ENCODE measurements at regions not wholly inside any gene's neighbourhood (a gene's known extent, or its start where the extent isn't known, plus 50 kb on each side); places are given as distances from the start of the nearest gene placed in this dataset.
"Not testable (repeated sequence)": the region's sequence is repeated elsewhere in the genome, so short reads cannot be mapped to it uniquely, and the experiment has no call there.

DNA sequence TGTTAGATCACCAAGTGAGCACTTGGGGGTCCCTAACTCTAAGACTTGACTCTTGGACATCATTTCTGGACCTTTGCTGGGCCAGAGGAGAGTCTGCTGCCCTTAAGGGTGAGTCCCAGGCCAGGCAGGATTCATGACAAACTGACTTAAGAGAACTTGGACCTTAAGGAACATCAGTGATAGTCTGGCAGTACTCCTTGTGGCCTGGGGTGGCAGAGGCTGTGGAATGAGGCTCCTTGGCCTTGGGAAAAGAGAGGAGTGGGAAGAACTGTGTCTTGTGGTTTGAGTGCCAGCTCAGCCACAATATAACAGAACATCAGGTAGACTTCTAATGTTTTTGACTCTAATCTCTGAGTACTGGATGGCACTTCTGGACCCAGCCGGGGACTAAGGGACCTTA is 478.7 kb downstream of the MEI4 start:
- Mint-ChIP-seq H3K27ac (no peak overlapping the region), H3K9me3 (peaks cover 11 to 62% (median 38%) of the 10 kb centered on the region in 6 donors), H3K36me3 (peaks cover 0 to 4% (median 0%) of the 10 kb centered on the region in 3 donors), H3K4me3 (no peak overlapping the region), H3K27me3 (ENCODE audit: low read depth in 3 of 3) (no peaks in the 10 kb centered on the region), H3K4me1 (no peaks in the 10 kb centered on the region)
- DNase-seq, result no peak

DNA sequence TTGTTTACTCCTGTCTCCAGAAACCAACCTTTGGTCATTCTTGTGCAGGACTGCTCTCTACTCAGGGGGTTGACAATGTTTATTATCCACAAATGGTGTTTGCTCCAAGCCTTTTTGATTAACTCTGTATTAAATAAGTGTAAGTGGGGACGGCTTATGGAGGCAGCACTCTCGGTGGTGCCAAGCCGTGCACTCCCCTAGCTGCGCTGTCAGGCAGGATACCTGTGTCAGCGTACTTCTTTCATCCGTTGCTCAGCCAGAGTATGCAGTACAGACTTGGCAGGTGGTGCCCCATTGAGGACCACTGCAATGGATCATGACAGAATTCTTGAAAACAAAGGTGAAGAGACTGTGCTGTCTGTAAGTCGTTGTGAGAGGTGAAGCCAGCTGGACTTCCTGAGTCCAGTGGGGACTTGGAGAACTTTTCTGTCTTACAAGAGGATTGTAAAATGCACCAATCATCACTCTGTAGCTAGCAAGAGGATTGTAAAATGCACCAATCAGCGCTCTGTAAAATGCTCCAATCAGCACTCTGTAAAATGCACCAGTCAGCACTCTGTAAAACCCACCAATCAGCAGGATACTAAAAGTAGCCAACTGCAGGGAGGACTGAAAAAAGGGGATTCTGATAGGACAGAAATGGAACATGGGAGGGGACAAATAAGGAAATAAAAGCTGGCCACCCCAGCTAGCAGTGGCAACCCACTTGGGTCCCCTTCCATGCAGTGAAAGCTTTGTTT is 480.0 kb downstream of the MEI4 start:
- Mint-ChIP-seq H3K27ac (no peak overlapping the region), H3K4me1 (no peaks in the 10 kb centered on the region), H3K4me3 (no peak overlapping the region), H3K36me3 (no peaks in the 10 kb centered on the region), H3K9me3 (peaks cover 13 to 65% (median 39%) of the 10 kb centered on the region in 6 donors), H3K27me3 (ENCODE audit: low read depth in 3 of 3) (no peaks in the 10 kb centered on the region)
- no peak for DNase-seq

DNA sequence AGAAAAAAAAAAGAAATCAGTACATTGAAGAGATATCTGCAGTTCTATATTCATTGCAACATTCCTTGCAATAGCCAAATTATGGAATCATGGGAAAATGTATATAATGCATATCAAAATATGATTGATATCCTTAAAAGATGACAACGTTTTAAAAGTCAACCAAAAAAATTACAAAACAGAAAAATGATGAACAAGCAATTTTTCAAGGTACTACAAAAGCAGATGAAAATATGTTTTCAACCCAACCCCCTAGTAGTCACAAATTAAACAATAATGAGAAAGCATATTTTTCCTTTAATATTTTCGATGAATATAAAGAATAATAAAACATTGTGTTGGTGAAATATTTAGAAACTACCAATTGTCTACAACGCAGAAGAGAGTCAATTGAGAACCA is 497.6 kb downstream of the MEI4 start:
- Mint-ChIP-seq H3K9me3 (peaks cover 7 to 38% (median 21%) of the 10 kb centered on the region in 6 donors), H3K4me1 (no peaks in the 10 kb centered on the region), H3K27ac (no peak overlapping the region), H3K36me3 (no peaks in the 10 kb centered on the region), H3K27me3 (ENCODE audit: low read depth in 3 of 3) (no peaks in the 10 kb centered on the region), H3K4me3 (no peak overlapping the region)
- no peak for DNase-seq

DNA sequence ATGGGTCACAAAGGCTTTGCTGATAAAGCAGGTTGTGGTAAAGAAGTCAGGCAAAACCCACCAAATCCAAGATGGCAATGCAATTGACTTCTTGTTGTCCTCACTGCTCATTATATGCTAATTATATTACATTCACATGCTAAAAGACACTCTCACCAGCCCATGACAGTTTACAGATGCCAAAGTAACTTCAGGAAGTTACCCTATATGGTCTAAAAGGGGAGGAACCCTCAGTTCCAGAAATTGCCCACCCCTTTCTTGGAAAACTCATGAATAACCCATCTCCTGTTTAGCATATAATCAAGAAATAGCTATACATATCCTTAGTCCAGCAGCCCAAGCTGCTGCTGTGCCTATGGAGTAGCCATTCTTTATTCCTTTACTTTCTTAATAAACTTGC is 501.1 kb downstream of the MEI4 start:
- Mint-ChIP-seq H3K36me3 (no peaks in the 10 kb centered on the region), H3K4me3 (no peak overlapping the region), H3K27ac (no peak overlapping the region), H3K9me3 (peaks cover 3 to 44% (median 20%) of the 10 kb centered on the region in 6 donors), H3K4me1 (no peaks in the 10 kb centered on the region), H3K27me3 (ENCODE audit: low read depth in 3 of 3) (no peaks in the 10 kb centered on the region)
- no peak for DNase-seq

DNA sequence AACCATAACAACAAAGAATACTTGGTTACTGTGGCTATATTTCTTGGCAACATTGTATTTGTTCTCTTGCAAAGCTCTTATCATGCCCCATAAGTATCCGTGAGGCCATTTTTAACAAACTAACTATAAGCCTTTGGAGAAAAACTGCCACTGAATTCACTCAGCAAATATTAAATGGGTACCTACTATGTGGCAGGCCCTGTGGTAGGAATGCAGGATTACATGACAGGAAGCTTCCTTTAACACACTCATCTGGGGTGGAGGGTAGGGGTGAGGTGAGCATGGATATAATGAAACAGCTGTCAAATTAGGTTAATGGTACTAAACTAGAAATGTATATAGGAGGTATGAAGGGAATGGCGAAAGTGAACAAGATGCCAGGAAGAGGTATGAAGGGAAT is 504.8 kb downstream of the MEI4 start:
- Mint-ChIP-seq H3K36me3 (no peaks in the 10 kb centered on the region), H3K27ac (no peak overlapping the region), H3K4me3 (no peak overlapping the region), H3K27me3 (ENCODE audit: low read depth in 3 of 3) (no peaks in the 10 kb centered on the region), H3K9me3 (peaks cover 2 to 37% (median 17%) of the 10 kb centered on the region in 6 donors), H3K4me1 (no peaks in the 10 kb centered on the region)
- no peak for DNase-seq

DNA sequence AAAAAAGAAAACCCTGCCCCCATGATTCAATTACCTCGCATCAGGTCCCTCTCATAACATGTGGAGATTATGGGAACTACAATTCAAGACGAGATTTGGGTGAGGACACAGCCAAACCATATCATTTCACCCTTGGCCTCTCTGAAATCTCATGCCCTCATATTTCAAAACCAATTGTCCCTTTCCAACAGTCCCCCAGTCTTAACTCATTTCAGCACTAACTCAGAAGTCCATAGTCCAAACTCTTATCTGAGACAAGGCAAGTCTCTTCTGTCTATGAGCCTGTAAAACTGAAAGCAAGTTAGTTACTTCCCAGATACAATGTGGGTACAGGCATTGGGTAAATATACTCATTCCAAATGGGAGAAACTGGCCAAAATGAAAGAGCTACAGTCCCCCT is 536.1 kb downstream of the MEI4 start:
- H3K27me3 Mint-ChIP-seq (ENCODE audit: low read depth in 3 of 3), result peaks cover 0 to 4% (median 0%) of the 10 kb centered on the region in 3 donors
- no peak overlapping the region for H3K27ac Mint-ChIP-seq
- no peaks in the 10 kb centered on the region for H3K36me3 Mint-ChIP-seq
- no peak for DNase-seq
- H3K9me3 Mint-ChIP-seq, result peaks cover 10 to 72% (median 30%) of the 10 kb centered on the region in 6 donors
- H3K4me1 Mint-ChIP-seq, result no peaks in the 10 kb centered on the region
- no peak overlapping the region for H3K4me3 Mint-ChIP-seq

DNA sequence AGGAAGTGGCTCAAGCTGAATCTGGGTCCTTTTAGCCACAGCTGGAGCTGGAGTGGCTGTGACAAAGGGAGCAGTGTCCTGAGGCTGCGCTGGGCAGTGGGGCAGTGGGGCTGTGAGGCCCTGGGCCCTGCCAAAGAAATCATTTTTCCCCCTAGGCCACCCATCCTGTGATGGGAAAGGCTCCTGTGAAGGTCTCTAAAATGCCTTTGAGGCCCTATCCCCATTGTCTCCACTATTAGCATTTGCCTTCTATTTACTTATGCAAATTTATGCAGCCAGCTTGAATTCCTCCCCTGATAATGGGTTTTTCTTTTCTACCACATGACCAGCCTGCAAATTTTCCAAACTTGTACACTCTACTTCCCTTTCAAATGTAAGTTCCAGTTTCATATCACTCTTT is 539.2 kb downstream of the MEI4 start:
- Mint-ChIP-seq H3K27ac (no peak overlapping the region), H3K4me1 (no peaks in the 10 kb centered on the region), H3K4me3 (no peak overlapping the region), H3K36me3 (no peaks in the 10 kb centered on the region), H3K9me3 (peaks cover 6 to 58% (median 25%) of the 10 kb centered on the region in 6 donors), H3K27me3 (ENCODE audit: low read depth in 3 of 3) (peaks cover 0 to 4% (median 0%) of the 10 kb centered on the region in 3 donors)
- no peak for DNase-seq

DNA sequence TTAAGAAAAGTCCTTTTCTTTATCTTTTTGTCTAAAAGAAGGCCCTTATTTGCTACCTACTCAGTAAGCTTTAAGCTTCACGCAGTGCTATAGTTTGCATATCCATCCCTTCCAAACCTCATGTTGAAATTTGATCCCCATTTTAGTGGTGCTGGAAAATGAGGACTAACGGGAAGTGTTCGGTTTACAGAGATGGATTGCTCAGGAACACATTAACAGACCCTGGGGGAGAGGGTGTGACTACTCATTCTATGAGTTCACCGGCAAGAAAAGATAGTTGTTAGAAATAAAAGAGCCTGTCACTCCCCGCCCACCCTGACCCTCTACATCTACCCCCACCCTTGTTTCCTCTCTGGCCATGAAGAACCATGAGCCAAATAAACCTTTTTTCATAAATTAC is 546.2 kb downstream of the MEI4 start:
- Mint-ChIP-seq H3K27me3 (ENCODE audit: low read depth in 3 of 3) (peaks cover 0 to 2% (median 0%) of the 10 kb centered on the region in 3 donors), H3K27ac (no peak overlapping the region), H3K36me3 (no peaks in the 10 kb centered on the region), H3K9me3 (peaks cover 1 to 29% (median 12%) of the 10 kb centered on the region in 6 donors), H3K4me3 (no peak overlapping the region), H3K4me1 (no peaks in the 10 kb centered on the region)
- no peak for DNase-seq

DNA sequence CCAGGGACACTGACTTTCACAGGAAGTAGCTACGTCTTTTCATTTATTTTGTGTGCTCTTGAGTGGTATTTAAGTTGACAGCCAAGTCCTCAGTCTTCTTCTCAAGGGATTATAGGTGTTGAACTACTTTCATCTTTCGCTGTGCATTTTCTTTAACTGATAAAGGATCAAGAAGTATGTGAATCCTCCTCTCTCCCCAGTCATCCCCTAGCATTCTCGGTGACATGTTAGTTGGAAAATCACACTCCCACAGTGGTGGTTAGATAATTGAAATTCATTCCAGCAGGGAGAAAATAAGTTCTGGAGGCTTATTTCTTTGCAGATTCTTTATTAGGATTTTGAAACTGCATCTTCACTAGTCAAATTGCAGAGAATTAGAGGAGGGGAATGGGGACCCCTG is 569.4 kb downstream of the MEI4 start:
- H3K9me3 Mint-ChIP-seq, result peaks cover 2 to 27% (median 9%) of the 10 kb centered on the region in 6 donors
- no peaks in the 10 kb centered on the region for H3K4me1 Mint-ChIP-seq
- no peak overlapping the region for H3K4me3 Mint-ChIP-seq
- no peaks in the 10 kb centered on the region for H3K36me3 Mint-ChIP-seq
- H3K27me3 Mint-ChIP-seq (ENCODE audit: low read depth in 3 of 3), result peaks cover 0 to 1% (median 0%) of the 10 kb centered on the region in 3 donors
- no peak for DNase-seq
- H3K27ac Mint-ChIP-seq, result no peak overlapping the region

DNA sequence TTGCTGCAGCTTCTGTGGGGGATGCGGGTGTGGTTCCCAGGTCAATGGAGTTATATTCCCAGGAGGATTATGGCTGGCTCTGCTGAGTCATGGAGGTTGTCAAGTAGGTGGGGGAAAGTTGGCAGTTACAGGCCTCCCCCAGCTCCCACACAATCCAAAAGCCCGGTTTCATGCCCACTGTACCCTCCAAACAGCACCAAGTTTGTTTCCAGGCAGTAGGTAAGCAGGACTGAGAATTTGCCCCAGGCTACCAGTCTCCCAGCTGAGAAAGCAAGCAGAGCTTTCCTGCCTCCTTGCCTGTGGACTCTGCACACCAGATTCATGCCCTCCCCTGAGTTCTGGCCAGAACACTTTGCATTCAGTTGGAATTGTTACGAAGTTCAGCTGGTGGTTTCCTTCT is 578.2 kb downstream of the MEI4 start:
- Mint-ChIP-seq H3K27ac (no peak overlapping the region), H3K4me1 (no peaks in the 10 kb centered on the region), H3K9me3 (peaks cover 5 to 35% (median 16%) of the 10 kb centered on the region in 6 donors), H3K36me3 (no peaks in the 10 kb centered on the region), H3K27me3 (ENCODE audit: low read depth in 3 of 3) (no peaks in the 10 kb centered on the region), H3K4me3 (no peak overlapping the region)
- DNase-seq, result no peak

DNA sequence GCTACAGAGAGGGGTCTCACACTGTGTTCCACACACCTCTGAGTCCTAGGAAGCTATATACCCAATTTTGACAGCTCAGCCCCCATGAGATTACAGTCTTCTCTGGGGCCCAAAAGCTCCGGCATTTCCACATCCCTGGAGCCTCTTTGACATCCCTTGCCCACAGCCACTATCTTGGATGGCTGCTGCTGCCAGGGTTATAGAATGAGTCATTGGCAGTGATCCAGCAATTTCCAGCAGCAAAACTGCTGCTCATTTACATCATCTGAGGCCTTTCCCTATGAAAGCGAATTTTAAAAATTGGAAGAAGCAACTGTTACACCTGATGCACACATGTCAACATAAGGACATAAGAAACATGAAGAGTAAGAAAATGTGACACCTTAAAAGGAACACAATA is 590.7 kb downstream of the MEI4 start:
- Mint-ChIP-seq H3K9me3 (peaks cover 6 to 55% (median 24%) of the 10 kb centered on the region in 6 donors), H3K27ac (no peak overlapping the region), H3K4me3 (no peak overlapping the region), H3K27me3 (ENCODE audit: low read depth in 3 of 3) (peaks cover 0 to 2% (median 0%) of the 10 kb centered on the region in 3 donors), H3K4me1 (no peaks in the 10 kb centered on the region), H3K36me3 (no peaks in the 10 kb centered on the region)
- no peak for DNase-seq

DNA sequence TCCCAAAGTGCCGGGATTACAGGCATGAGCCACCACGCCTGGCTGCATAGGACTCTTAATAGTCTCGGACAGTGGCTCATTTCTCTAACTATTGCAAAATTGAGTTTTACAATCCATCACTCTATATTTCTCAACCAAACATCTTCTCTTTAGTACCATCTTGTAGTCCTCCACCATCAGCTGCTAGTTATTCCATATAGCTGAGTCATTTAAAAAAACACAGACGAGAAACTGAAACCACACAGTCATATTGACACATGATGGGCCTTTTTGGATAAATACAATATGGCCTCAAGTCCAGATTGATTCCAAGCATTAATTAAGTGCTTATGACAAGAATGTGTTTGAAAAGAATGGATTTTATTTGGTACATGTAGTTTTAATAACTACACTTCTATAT is 599.1 kb downstream of the MEI4 start:
- H3K9me3 Mint-ChIP-seq, result peaks cover 5 to 41% (median 20%) of the 10 kb centered on the region in 6 donors
- H3K36me3 Mint-ChIP-seq, result no peaks in the 10 kb centered on the region
- no peaks in the 10 kb centered on the region for H3K4me1 Mint-ChIP-seq
- no peak overlapping the region for H3K4me3 Mint-ChIP-seq
- no peak overlapping the region for H3K27ac Mint-ChIP-seq
- DNase-seq, result no peak
- H3K27me3 Mint-ChIP-seq (ENCODE audit: low read depth in 3 of 3), result no peaks in the 10 kb centered on the region

DNA sequence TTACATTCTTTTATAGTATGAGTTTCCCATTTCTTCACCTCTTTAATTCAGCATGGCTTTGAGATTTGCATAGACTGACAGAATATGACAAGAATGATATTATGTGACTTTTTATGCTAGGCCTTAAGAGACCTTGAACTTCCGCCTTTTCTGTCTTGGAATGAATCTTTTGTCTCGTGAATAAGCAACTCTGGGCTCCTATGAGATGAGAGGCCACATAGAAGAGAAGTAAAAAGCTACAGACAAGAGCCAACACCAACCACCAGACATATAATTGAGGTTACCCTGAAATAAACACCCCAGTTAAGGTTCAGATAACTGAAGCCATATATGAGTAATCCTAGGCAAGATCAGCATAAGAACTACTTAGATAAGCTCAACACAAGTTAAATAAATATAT is 600.8 kb downstream of the MEI4 start:
- Mint-ChIP-seq H3K36me3 (no peaks in the 10 kb centered on the region), H3K27me3 (ENCODE audit: low read depth in 3 of 3) (no peaks in the 10 kb centered on the region), H3K27ac (no peak overlapping the region), H3K4me1 (no peaks in the 10 kb centered on the region), H3K9me3 (peaks cover 7 to 38% (median 16%) of the 10 kb centered on the region in 6 donors), H3K4me3 (no peak overlapping the region)
- DNase-seq, result no peak

DNA sequence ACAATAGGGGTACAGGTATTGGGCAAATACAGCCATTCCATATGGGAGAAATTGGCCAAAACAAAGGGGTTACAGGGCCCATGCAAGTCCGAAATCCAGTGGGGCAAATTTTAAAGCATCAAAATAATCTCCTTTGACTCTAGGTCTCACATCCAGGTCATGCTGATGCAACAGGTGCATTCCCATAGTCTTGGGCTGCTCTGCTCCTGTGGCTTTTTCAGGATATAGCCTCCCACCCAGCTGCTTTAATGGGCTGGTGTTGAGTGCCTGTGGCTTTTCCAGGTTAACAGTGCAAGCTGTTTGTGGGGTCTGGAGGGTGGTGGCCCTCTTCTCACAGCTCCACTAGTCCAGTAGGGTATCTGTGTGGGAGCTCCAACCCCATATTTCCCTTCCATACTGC is 607.1 kb downstream of the MEI4 start:
- no peak overlapping the region for H3K27ac Mint-ChIP-seq
- H3K4me3 Mint-ChIP-seq, result no peak overlapping the region
- no peaks in the 10 kb centered on the region for H3K36me3 Mint-ChIP-seq
- peaks cover 0 to 3% (median 0%) of the 10 kb centered on the region in 3 donors for H3K27me3 Mint-ChIP-seq (ENCODE audit: low read depth in 3 of 3)
- no peaks in the 10 kb centered on the region for H3K4me1 Mint-ChIP-seq
- DNase-seq, result no peak
- peaks cover 6 to 28% (median 18%) of the 10 kb centered on the region in 6 donors for H3K9me3 Mint-ChIP-seq

DNA sequence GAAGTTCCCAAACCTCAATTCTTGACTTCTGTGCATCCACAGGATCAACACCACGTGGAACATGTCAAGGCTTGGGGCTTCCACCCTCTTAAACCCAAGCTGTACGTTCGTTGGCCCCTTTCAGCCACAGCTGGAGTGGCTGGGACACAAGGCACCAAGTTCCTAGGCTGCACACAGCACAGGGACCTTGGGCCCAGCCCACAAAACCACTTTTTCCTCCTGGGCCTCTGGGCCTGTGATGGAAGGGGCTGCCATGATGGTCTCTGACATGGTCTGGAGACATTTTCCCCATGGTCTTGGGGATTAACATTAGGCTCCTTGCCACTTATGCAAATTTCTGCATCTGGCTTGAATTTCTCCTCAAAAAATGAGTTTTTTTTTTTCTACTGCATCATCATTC is 606.9 kb upstream of the IRAK1BP1 start:
- H3K27me3 Mint-ChIP-seq (ENCODE audit: low read depth in 3 of 3); H3K36me3 Mint-ChIP-seq; H3K4me1 Mint-ChIP-seq; H3K4me3 Mint-ChIP-seq; DNase-seq; H3K27ac Mint-ChIP-seq: not testable (repeated sequence)
- peaks cover 6 to 28% (median 18%) of the 10 kb centered on the region in 6 donors for H3K9me3 Mint-ChIP-seq

Data from immature natural killer cell (primary cell).